ENCODE measurements at regions not wholly inside any gene's neighbourhood (a gene's known extent, or its start where the extent isn't known, plus 50 kb on each side); places are given as distances from the start of the nearest gene placed in this dataset.
A peak's percentile ranks its signal among the peaks of the same experiment; 100 is the strongest.

- no peak for DNase-seq (ENCODE audit: low spot score)
Observed at GRCh38 chr20:34189572-34190163, 51.6 kb upstream of the ASIP start.

GRCh38 chr20:34190262-34190661 is 51.0 kb upstream of the ASIP start:
- Histone ChIP-seq H3K9me3 (replicated peaks in 1 of 2; ENCODE audit: control insufficient read depth in 2 of 2, insufficient read depth in 1 of 2, low read depth in 1 of 2, low read length in 2 of 2) (no peaks in the 10 kb centered on the region), H3K79me1 (ENCODE audit: low read depth, low read length) (no peaks in the 10 kb centered on the region), H3K4me3 (ENCODE audit: low read length in 2 of 2) (no peak overlapping the region), H2AFZ (ENCODE audit: low read length) (peak overlapping the region; percentile 85), H2BK15ac (ENCODE audit: low read length) (no peak overlapping the region), H3K18ac (ENCODE audit: low read length) (no peak overlapping the region), H4K91ac (ENCODE audit: low read depth, low read length, poor library complexity) (no peak overlapping the region), H2AK5ac (ENCODE audit: low read depth, low read length) (no peak overlapping the region), H3K27me3 (ENCODE audit: control insufficient read depth in 3 of 3, insufficient read depth in 3 of 3, low read depth in 1 of 3, low read length in 3 of 3) (peaks cover 0 to 12% (median 0%) of the 10 kb centered on the region in 3 experiments), H2BK12ac (ENCODE audit: low read length) (no peak overlapping the region), H3K4me1 (ENCODE audit: control insufficient read depth in 2 of 2, insufficient read depth in 1 of 2, low read depth in 1 of 2, low read length in 2 of 2) (peaks cover 3 to 7% of the 10 kb centered on the region in 2 donors), H3K27ac (replicated peaks; ENCODE audit: low read length) (no peak overlapping the region), H3K9ac (ENCODE audit: low read depth, low read length, poor library complexity) (no peak overlapping the region), H3K14ac (ENCODE audit: low read length) (no peak overlapping the region), H3K23ac (ENCODE audit: low read depth, low read length, poor library complexity) (no peak overlapping the region), H3K4me2 (ENCODE audit: insufficient read depth, low read length, poor library complexity, severe bottlenecking) (no peak overlapping the region), H4K8ac (ENCODE audit: low read depth, low read length) (no peak overlapping the region), H2BK5ac (ENCODE audit: low read length) (no peak overlapping the region), H3K4ac (ENCODE audit: low read length) (no peak overlapping the region), H3K36me3 (replicated peaks in 1 of 2; ENCODE audit: control insufficient read depth in 2 of 2, insufficient read depth in 2 of 2, low read length in 2 of 2) (no peaks in the 10 kb centered on the region), H2BK120ac (ENCODE audit: low read depth, low read length) (no peak overlapping the region)
- WGBS, 2 donors (ENCODE audit: extremely low coverage in 2 of 2, insufficient read length in 2 of 2, insufficient replicate concordance in 1 of 2), result no CpG with 5 or more reads among the region's 3 CpGs
- no peak for DNase-seq (ENCODE audit: low spot score)

More at GRCh38 chr20:34189572-34190163, 51.6 kb upstream of the ASIP start:
- no peak overlapping the region for H2BK120ac ChIP-seq (ENCODE audit: low read depth, low read length)
- no peak overlapping the region for H3K27ac ChIP-seq (replicated peaks; ENCODE audit: low read length)
- no peak overlapping the region for H3K23ac ChIP-seq (ENCODE audit: low read depth, low read length, poor library complexity)
- no peak overlapping the region for H3K4me2 ChIP-seq (ENCODE audit: insufficient read depth, low read length, poor library complexity, severe bottlenecking)
- no peak overlapping the region for H2BK12ac ChIP-seq (ENCODE audit: low read length)
- no peak overlapping the region for H2AFZ ChIP-seq (ENCODE audit: low read length)
- H3K36me3 ChIP-seq (replicated peaks in 1 of 2; ENCODE audit: control insufficient read depth in 2 of 2, insufficient read depth in 2 of 2, low read length in 2 of 2), result no peaks in the 10 kb centered on the region
- H3K9me3 ChIP-seq (replicated peaks in 1 of 2; ENCODE audit: control insufficient read depth in 2 of 2, insufficient read depth in 1 of 2, low read depth in 1 of 2, low read length in 2 of 2), result no peaks in the 10 kb centered on the region
- peaks cover 3 to 4% of the 10 kb centered on the region in 2 donors for H3K4me1 ChIP-seq (ENCODE audit: control insufficient read depth in 2 of 2, insufficient read depth in 1 of 2, low read depth in 1 of 2, low read length in 2 of 2)
- H3K4ac ChIP-seq (ENCODE audit: low read length), result no peak overlapping the region
- H3K79me1 ChIP-seq (ENCODE audit: low read depth, low read length), result no peaks in the 10 kb centered on the region
- H4K91ac ChIP-seq (ENCODE audit: low read depth, low read length, poor library complexity), result no peak overlapping the region
- H2BK15ac ChIP-seq (ENCODE audit: low read length), result no peak overlapping the region
- H2AK5ac ChIP-seq (ENCODE audit: low read depth, low read length), result no peak overlapping the region
- H3K14ac ChIP-seq (ENCODE audit: low read length), result no peak overlapping the region
- no peak overlapping the region for H4K8ac ChIP-seq (ENCODE audit: low read depth, low read length)
- no peak overlapping the region for H3K18ac ChIP-seq (ENCODE audit: low read length)
- H3K9ac ChIP-seq (ENCODE audit: low read depth, low read length, poor library complexity), result no peak overlapping the region
- no peak overlapping the region for H2BK5ac ChIP-seq (ENCODE audit: low read length)
- no CpG with 5 or more reads among the region's 8 CpGs for WGBS, 2 donors (ENCODE audit: extremely low coverage in 2 of 2, insufficient read length in 2 of 2, insufficient replicate concordance in 1 of 2)
- peaks cover 0 to 10% (median 0%) of the 10 kb centered on the region in 3 experiments for H3K27me3 ChIP-seq (ENCODE audit: control insufficient read depth in 3 of 3, insufficient read depth in 3 of 3, low read depth in 1 of 3, low read length in 3 of 3)
- H3K4me3 ChIP-seq (ENCODE audit: low read length in 2 of 2), result no peak overlapping the region

GRCh38 chr20:34190679-34191090 is 50.5 kb upstream of the ASIP start:
- Histone ChIP-seq H3K23ac (ENCODE audit: low read depth, low read length, poor library complexity) (no peak overlapping the region), H3K4me1 (ENCODE audit: control insufficient read depth in 2 of 2, insufficient read depth in 1 of 2, low read depth in 1 of 2, low read length in 2 of 2) (peaks cover 3 to 8% of the 10 kb centered on the region in 2 donors), H3K18ac (ENCODE audit: low read length) (no peak overlapping the region), H3K27me3 (ENCODE audit: control insufficient read depth in 3 of 3, insufficient read depth in 3 of 3, low read depth in 1 of 3, low read length in 3 of 3) (peaks cover 0 to 9% (median 0%) of the 10 kb centered on the region in 3 experiments), H3K9me3 (replicated peaks in 1 of 2; ENCODE audit: control insufficient read depth in 2 of 2, insufficient read depth in 1 of 2, low read depth in 1 of 2, low read length in 2 of 2) (no peaks in the 10 kb centered on the region), H2BK12ac (ENCODE audit: low read length) (no peak overlapping the region), H3K14ac (ENCODE audit: low read length) (no peak overlapping the region), H2BK15ac (ENCODE audit: low read length) (no peak overlapping the region), H3K27ac (replicated peaks; ENCODE audit: low read length) (no peak overlapping the region), H3K36me3 (replicated peaks in 1 of 2; ENCODE audit: control insufficient read depth in 2 of 2, insufficient read depth in 2 of 2, low read length in 2 of 2) (no peaks in the 10 kb centered on the region), H3K4me2 (ENCODE audit: insufficient read depth, low read length, poor library complexity, severe bottlenecking) (no peak overlapping the region), H3K9ac (ENCODE audit: low read depth, low read length, poor library complexity) (no peak overlapping the region), H4K91ac (ENCODE audit: low read depth, low read length, poor library complexity) (no peak overlapping the region), H3K4ac (ENCODE audit: low read length) (no peak overlapping the region), H3K79me1 (ENCODE audit: low read depth, low read length) (no peaks in the 10 kb centered on the region), H2BK5ac (ENCODE audit: low read length) (no peak overlapping the region), H2AK5ac (ENCODE audit: low read depth, low read length) (no peak overlapping the region), H2BK120ac (ENCODE audit: low read depth, low read length) (no peak overlapping the region), H3K4me3 (ENCODE audit: low read length in 2 of 2) (no peak overlapping the region), H2AFZ (ENCODE audit: low read length) (peak overlapping the region; percentile 85), H4K8ac (ENCODE audit: low read depth, low read length) (no peak overlapping the region)
- no CpG with 5 or more reads among the region's 3 CpGs for WGBS, 2 donors (ENCODE audit: extremely low coverage in 2 of 2, insufficient read length in 2 of 2, insufficient replicate concordance in 1 of 2)
- DNase-seq (ENCODE audit: low spot score), result peak; percentile 70

Data from neuronal stem cell (in vitro differentiated cells).